ENCODE measurements at regions not wholly inside any gene's neighbourhood (a gene's known extent, or its start where the extent isn't known, plus 50 kb on each side); places are given as distances from the start of the nearest gene placed in this dataset.

GRCh38 chr5:31078956-31079355 lies 114.5 kb upstream of the CDH6 start:
- TF ChIP-seq ZFP30 (CRISPR knock-in tag; IDR thresholded peaks at IDR 0.05) (no peak), OSR1 (CRISPR knock-in tag; IDR thresholded peaks at IDR 0.05) (no peak), CREB5 (CRISPR knock-in tag; IDR thresholded peaks at IDR 0.05; ENCODE audit: low read depth) (no peak)

All from SK-N-SH treated with all-trans-retinoic acid at 6 μM for 48 hours (cell line).